ENCODE measurements at regions not wholly inside any gene's neighbourhood (a gene's known extent, or its start where the extent isn't known, plus 50 kb on each side); places are given as distances from the start of the nearest gene placed in this dataset.

DNA sequence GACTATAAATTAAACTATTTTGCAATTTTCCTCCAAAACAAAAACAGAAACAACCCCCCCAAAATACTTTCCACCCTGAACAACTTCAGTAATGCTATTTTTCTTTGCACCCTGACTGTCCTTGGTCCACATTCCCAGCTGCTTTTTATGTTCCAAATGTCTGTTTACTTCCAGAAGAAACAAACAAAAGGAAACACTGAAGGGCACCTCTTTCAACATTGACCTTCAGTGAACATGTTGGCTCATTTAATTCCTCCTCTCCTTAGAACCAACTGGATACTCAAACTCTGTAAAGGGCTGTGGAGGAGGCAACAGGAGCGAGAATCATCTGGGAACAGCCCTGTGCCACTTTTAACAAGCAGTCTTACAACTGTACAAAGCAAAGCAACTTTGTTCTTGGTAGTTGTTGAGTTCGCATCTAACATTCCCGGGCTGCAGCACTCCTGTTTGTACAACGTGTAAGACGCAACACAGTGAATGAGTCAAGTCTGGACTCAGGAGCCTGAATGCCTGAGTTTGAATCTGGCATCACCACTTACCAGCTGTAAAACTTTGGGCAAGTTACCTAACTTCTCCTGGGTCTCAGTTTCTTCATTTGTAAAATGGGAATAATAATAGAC, 111.4 kb upstream of the GATA6 start:
- Histone ChIP-seq H3K9ac (no peak overlapping the region), H4K20me1 (ENCODE audit: low read depth) (no peaks in the 10 kb centered on the region), H3K4me3 (no peak overlapping the region), H3F3A (ENCODE audit: low read depth) (peaks cover 4% of the 10 kb centered on the region), H3K79me2 (ENCODE audit: low read depth) (no peaks in the 10 kb centered on the region), H3K36me3 (no peaks in the 10 kb centered on the region), H3K4me2 (no peak overlapping the region), H3K4me1 (peaks cover 11% of the 10 kb centered on the region), H2AFZ (replicated peaks) (no peak overlapping the region), H3K27me3 (no peaks in the 10 kb centered on the region), H3K27ac (no peak overlapping the region), H3K9me3 (ENCODE audit: low read depth) (no peaks in the 10 kb centered on the region)
- Mint-ChIP-seq H3K4me3 (no peak overlapping the region), H3K27me3 (ENCODE audit: insufficient read depth, low read depth) (peaks cover 7% of the 10 kb centered on the region), H3K36me3 (no peaks in the 10 kb centered on the region), H3K4me1 (peaks cover 9% of the 10 kb centered on the region), H3K9me3 (peaks cover 5% of the 10 kb centered on the region), H3K27ac (no peak overlapping the region)
- no peak for DNase-seq (ENCODE audit: low spot score)
- TF ChIP-seq, protein P1, sequence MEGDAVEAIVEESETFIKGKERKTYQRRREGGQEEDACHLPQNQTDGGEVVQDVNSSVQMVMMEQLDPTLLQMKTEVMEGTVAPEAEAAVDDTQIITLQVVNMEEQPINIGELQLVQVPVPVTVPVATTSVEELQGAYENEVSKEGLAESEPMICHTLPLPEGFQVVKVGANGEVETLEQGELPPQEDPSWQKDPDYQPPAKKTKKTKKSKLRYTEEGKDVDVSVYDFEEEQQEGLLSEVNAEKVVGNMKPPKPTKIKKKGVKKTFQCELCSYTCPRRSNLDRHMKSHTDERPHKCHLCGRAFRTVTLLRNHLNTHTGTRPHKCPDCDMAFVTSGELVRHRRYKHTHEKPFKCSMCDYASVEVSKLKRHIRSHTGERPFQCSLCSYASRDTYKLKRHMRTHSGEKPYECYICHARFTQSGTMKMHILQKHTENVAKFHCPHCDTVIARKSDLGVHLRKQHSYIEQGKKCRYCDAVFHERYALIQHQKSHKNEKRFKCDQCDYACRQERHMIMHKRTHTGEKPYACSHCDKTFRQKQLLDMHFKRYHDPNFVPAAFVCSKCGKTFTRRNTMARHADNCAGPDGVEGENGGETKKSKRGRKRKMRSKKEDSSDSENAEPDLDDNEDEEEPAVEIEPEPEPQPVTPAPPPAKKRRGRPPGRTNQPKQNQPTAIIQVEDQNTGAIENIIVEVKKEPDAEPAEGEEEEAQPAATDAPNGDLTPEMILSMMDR (IDR thresholded peaks at IDR 0.05), result no peak
- no peak for TF ChIP-seq EZH2phosphoT487 (IDR thresholded peaks at IDR 0.05)
- TF ChIP-seq EZH2 (IDR thresholded peaks at IDR 0.05), result no peak

DNA sequence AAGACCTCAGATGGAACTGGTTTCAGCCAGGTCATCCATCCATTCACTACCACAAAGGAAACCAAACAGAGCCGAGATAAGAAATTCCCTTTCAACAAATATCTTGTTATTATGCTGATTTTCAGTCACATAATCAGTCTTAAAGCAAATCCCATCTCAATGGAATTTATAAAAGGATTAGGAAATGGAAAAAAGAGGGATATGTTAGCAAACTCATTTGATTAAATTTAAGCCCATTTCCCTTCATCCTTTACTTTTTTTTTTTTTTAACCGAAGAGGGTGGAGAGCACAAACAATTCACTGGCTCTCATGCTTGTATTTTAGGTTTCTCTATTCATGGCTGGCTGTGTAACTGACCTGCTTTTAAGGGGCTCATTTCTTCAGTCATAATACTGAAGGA, 109.0 kb upstream of the GATA6 start:
- H3K9ac ChIP-seq, result no peak overlapping the region
- H4K20me1 ChIP-seq (ENCODE audit: low read depth), result no peaks in the 10 kb centered on the region
- no peaks in the 10 kb centered on the region for H3K36me3 Mint-ChIP-seq
- no peaks in the 10 kb centered on the region for H3K9me3 Mint-ChIP-seq
- no peak overlapping the region for H3K27ac ChIP-seq
- TF ChIP-seq, protein P1 (IDR thresholded peaks at IDR 0.05), result no peak
- no peak for TF ChIP-seq EZH2phosphoT487 (IDR thresholded peaks at IDR 0.05)
- TF ChIP-seq EZH2 (IDR thresholded peaks at IDR 0.05), result no peak
- no peak for DNase-seq (ENCODE audit: low spot score)
- no peaks in the 10 kb centered on the region for H3K27me3 ChIP-seq
- H2AFZ ChIP-seq (replicated peaks), result no peak overlapping the region
- peaks cover 11% of the 10 kb centered on the region for H3K27me3 Mint-ChIP-seq (ENCODE audit: insufficient read depth, low read depth)
- H3K4me3 ChIP-seq, result no peak overlapping the region
- H3K27ac Mint-ChIP-seq, result no peak overlapping the region
- H3F3A ChIP-seq (ENCODE audit: low read depth), result peaks cover 7% of the 10 kb centered on the region
- peaks cover 9% of the 10 kb centered on the region for H3K4me1 Mint-ChIP-seq
- no peaks in the 10 kb centered on the region for H3K9me3 ChIP-seq (ENCODE audit: low read depth)
- H3K4me2 ChIP-seq, result no peak overlapping the region
- peaks cover 11% of the 10 kb centered on the region for H3K4me1 ChIP-seq
- H3K79me2 ChIP-seq (ENCODE audit: low read depth), result no peaks in the 10 kb centered on the region
- H3K36me3 ChIP-seq, result no peaks in the 10 kb centered on the region
- H3K4me3 Mint-ChIP-seq, result no peak overlapping the region

DNA sequence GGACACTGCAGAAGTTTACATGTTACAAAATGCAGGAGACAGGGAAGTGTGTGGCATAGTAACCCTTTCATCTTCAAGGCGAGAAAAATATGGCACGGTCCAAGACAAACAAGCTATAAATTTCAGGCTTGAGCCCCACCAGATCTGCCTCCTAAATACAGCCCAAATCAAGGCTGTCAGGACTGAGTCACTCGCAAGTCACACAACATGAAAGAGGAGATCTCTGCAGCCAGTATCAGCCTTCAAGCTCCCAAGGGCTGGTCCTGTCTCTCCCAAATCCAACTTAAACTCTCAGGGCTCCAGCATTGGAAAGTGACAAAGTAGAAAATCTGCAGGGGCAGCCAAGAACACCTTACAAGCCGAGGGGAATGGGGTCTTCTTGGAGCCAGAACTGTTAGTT, 106.3 kb upstream of the GATA6 start:
- peaks cover 9% of the 10 kb centered on the region for H3K4me1 Mint-ChIP-seq
- no peaks in the 10 kb centered on the region for H3K36me3 ChIP-seq
- no peak overlapping the region for H3K27ac Mint-ChIP-seq
- H3K4me3 Mint-ChIP-seq, result no peak overlapping the region
- H3K9me3 Mint-ChIP-seq, result no peaks in the 10 kb centered on the region
- peaks cover 7% of the 10 kb centered on the region for H3F3A ChIP-seq (ENCODE audit: low read depth)
- H3K27me3 Mint-ChIP-seq (ENCODE audit: insufficient read depth, low read depth), result peaks cover 10% of the 10 kb centered on the region
- H4K20me1 ChIP-seq (ENCODE audit: low read depth), result no peaks in the 10 kb centered on the region
- TF ChIP-seq, protein P1 (IDR thresholded peaks at IDR 0.05), result no peak
- TF ChIP-seq EZH2 (IDR thresholded peaks at IDR 0.05) (no peak), EZH2phosphoT487 (IDR thresholded peaks at IDR 0.05) (no peak)
- H3K27me3 ChIP-seq, result no peaks in the 10 kb centered on the region
- no peak overlapping the region for H3K27ac ChIP-seq
- H3K79me2 ChIP-seq (ENCODE audit: low read depth), result no peaks in the 10 kb centered on the region
- H3K9ac ChIP-seq, result no peak overlapping the region
- no peak overlapping the region for H3K4me2 ChIP-seq
- H3K9me3 ChIP-seq (ENCODE audit: low read depth), result no peaks in the 10 kb centered on the region
- DNase-seq (ENCODE audit: low spot score), result no peak
- H3K36me3 Mint-ChIP-seq, result no peaks in the 10 kb centered on the region
- peaks cover 11% of the 10 kb centered on the region for H3K4me1 ChIP-seq
- no peak overlapping the region for H3K4me3 ChIP-seq
- no peak overlapping the region for H2AFZ ChIP-seq (replicated peaks)

All from neural progenitor cell (in vitro differentiated cells).